Trophoblast cell (in vitro differentiated cells and primary cell): ENCODE measurements at regions not wholly inside any gene's neighbourhood (a gene's known extent, or its start where the extent isn't known, plus 50 kb on each side); places are given as distances from the start of the nearest gene placed in this dataset.

Experiments used
- DNase-seq, 2 donors: peaks; one replicate each; pipeline ENCODE4 v3.0.0-alpha.2; 2016
- H2AFZ ChIP-seq: 2 replicates; pipeline ENCODE4 v1.6.1; 2013; ENCODE audit warnings: low read length, moderate library complexity, mild to moderate bottlenecking; ENCODE audit not compliant: insufficient read depth, poor library complexity
- H2AK5ac ChIP-seq: 2 replicates; pipeline ENCODE4 v1.6.1; 2013; ENCODE audit warnings: mild to moderate bottlenecking, low read length
- H2BK120ac ChIP-seq: 2 replicates; pipeline ENCODE4 v1.6.1; 2013; ENCODE audit warnings: low read length, mild to moderate bottlenecking, moderate library complexity; ENCODE audit not compliant: insufficient read depth, poor library complexity
- H2BK12ac ChIP-seq: 2 replicates; pipeline ENCODE4 v1.6.1; 2013; ENCODE audit warnings: mild to moderate bottlenecking, low read length, moderate library complexity
- H2BK5ac ChIP-seq: 2 replicates; pipeline ENCODE4 v1.6.1; 2013; ENCODE audit warnings: low read length, low read depth, moderate library complexity, mild to moderate bottlenecking; ENCODE audit not compliant: poor library complexity
- H3K14ac ChIP-seq: 2 replicates; pipeline ENCODE4 v1.6.1; 2013; ENCODE audit warnings: mild to moderate bottlenecking, low read length
- H3K18ac ChIP-seq: 2 replicates; pipeline ENCODE4 v1.6.1; 2013; ENCODE audit warnings: mild to moderate bottlenecking, low read length
- H3K23ac ChIP-seq: 2 replicates; pipeline ENCODE4 v1.6.1; 2013; ENCODE audit warnings: low read length
- H3K27ac ChIP-seq: 2 replicates; pipeline ENCODE4 v1.5.1; 2013; ENCODE audit warnings: low read depth, mild to moderate bottlenecking, inconsistent platforms, low read length, moderate library complexity
- H3K27me3 ChIP-seq: 2 replicates; pipeline ENCODE4 v1.6.1; 2013; ENCODE audit warnings: inconsistent platforms, mild to moderate bottlenecking, low read length, moderate library complexity; ENCODE audit not compliant: insufficient read depth
- H3K36me3 ChIP-seq, 2 experiments: 1 replicate in 1 of 2; 2 replicates in 1 of 2; pipeline ENCODE4 v1.6.1; 2013; ENCODE audit warnings: low read length in 2 of 2, mild to moderate bottlenecking in 2 of 2, moderate library complexity in 1 of 2; ENCODE audit not compliant: insufficient read depth in 2 of 2, control insufficient read depth in 1 of 2
- H3K4ac ChIP-seq: 2 replicates; pipeline ENCODE4 v1.6.1; 2013; ENCODE audit warnings: low read depth, mild to moderate bottlenecking, low read length, moderate library complexity
- H3K4me1 ChIP-seq, 2 experiments: 1 replicate in 1 of 2; 2 replicates in 1 of 2; pipeline ENCODE4 v1.6.1; 2013; ENCODE audit warnings: low read length in 2 of 2, mild to moderate bottlenecking in 2 of 2, moderate library complexity in 1 of 2; ENCODE audit not compliant: insufficient read depth in 2 of 2, control insufficient read depth in 1 of 2
- H3K4me2 ChIP-seq: 2 replicates; pipeline ENCODE4 v1.6.1; 2013; ENCODE audit warnings: inconsistent platforms, mild to moderate bottlenecking, low read length, moderate library complexity
- H3K4me3 ChIP-seq: 2 replicates; pipeline ENCODE4 v1.5.1; 2013; ENCODE audit warnings: mild to moderate bottlenecking, low read depth, low read length, inconsistent platforms
- H3K79me1 ChIP-seq: one replicate; pipeline ENCODE4 v1.6.1; 2013; ENCODE audit warnings: low read length
- H3K79me2 ChIP-seq: 2 replicates; pipeline ENCODE4 v1.6.1; 2013; ENCODE audit warnings: low read length, mild to moderate bottlenecking; ENCODE audit not compliant: control insufficient read depth, insufficient read depth, poor library complexity
- H3K9ac ChIP-seq: 2 replicates; pipeline ENCODE4 v1.6.1; 2013; ENCODE audit warnings: mild to moderate bottlenecking, low read length
- H3K9me3 ChIP-seq: 2 replicates; pipeline ENCODE4 v1.6.1; 2013; ENCODE audit warnings: low read depth, mild to moderate bottlenecking, control low read depth, inconsistent platforms, low read length; ENCODE audit not compliant: insufficient read depth
- H4K12ac ChIP-seq: 2 replicates; pipeline ENCODE4 v1.6.1; 2013; ENCODE audit warnings: low read depth, mild to moderate bottlenecking, low read length, moderate library complexity
- H4K8ac ChIP-seq: 2 replicates; pipeline ENCODE4 v1.6.1; 2013; ENCODE audit warnings: low read depth, mild to moderate bottlenecking, low read length, moderate library complexity
- H4K91ac ChIP-seq: one replicate; pipeline ENCODE4 v1.6.1; 2013; ENCODE audit warnings: low read depth, mild to moderate bottlenecking, low read length, moderate library complexity
- WGBS: extraction: QIAGEN DNeasy Blood & Tissue Kit; methylation state at CpG from one replicate; pipeline ENCODE4 v1.1.7; 2013; ENCODE audit warnings: missing lambda C conversion rate; ENCODE audit not compliant: insufficient read length, insufficient coverage; ENCODE audit errors: extremely low coverage; 5-methylcytosine and 5-hydroxymethylcytosine counted together

- no peak for DNase-seq
- Histone ChIP-seq H3K9ac (no peak overlapping the region), H3K36me3 (no peaks in the 10 kb centered on the region), H2BK5ac (no peak overlapping the region), H3K27ac (no peak overlapping the region), H3K18ac (no peak overlapping the region), H3K4me3 (no peak overlapping the region), H2BK120ac (no peak overlapping the region), H3K23ac (no peak overlapping the region), H3K4ac (no peak overlapping the region), H2BK12ac (no peak overlapping the region), H3K27me3 (no peaks in the 10 kb centered on the region), H3K14ac (no peak overlapping the region), H2AFZ (no peak overlapping the region), H4K91ac (no peak overlapping the region), H3K79me1 (no peaks in the 10 kb centered on the region), H2AK5ac (no peak overlapping the region), H3K79me2 (no peaks in the 10 kb centered on the region), H4K12ac (no peak overlapping the region), H3K4me2 (no peak overlapping the region), H3K4me1 (no peaks in the 10 kb centered on the region), H4K8ac (no peak overlapping the region), H3K9me3 (peaks cover 4% of the 10 kb centered on the region)
- no CpG with 5 or more reads among the region's 10 CpGs for WGBS
These were observed 237.9 kb upstream of the PDE10A start for GRCh38 chr6:165900970-165901369.

GRCh38 chr6:165899611-165900010, 236.6 kb upstream of the PDE10A start:
- no peak overlapping the region for H3K14ac ChIP-seq
- H2BK5ac ChIP-seq: no peak overlapping the region
- H4K12ac ChIP-seq: no peak overlapping the region
- H3K36me3 ChIP-seq: no peaks in the 10 kb centered on the region
- H3K4me1 ChIP-seq: no peaks in the 10 kb centered on the region
- no peaks in the 10 kb centered on the region for H3K27me3 ChIP-seq
- H3K4me3 ChIP-seq: no peak overlapping the region
- no peak overlapping the region for H2BK120ac ChIP-seq
- no peak overlapping the region for H3K4me2 ChIP-seq
- H2AK5ac ChIP-seq: no peak overlapping the region
- H3K27ac ChIP-seq: no peak overlapping the region
- no CpG with 5 or more reads among the region's 6 CpGs for whole genome bisulfite sequencing
- no peak overlapping the region for H3K23ac ChIP-seq
- H3K9ac ChIP-seq: no peak overlapping the region
- no peak overlapping the region for H4K8ac ChIP-seq
- peaks cover 4% of the 10 kb centered on the region for H3K9me3 ChIP-seq
- no peak for DNase-seq
- no peak overlapping the region for H3K4ac ChIP-seq
- no peak overlapping the region for H2BK12ac ChIP-seq
- no peak overlapping the region for H3K18ac ChIP-seq
- no peak overlapping the region for H2AFZ ChIP-seq
- no peak overlapping the region for H4K91ac ChIP-seq
- no peaks in the 10 kb centered on the region for H3K79me2 ChIP-seq
- no peaks in the 10 kb centered on the region for H3K79me1 ChIP-seq

- no peaks in the 10 kb centered on the region for H3K4me1 ChIP-seq
- H3K36me3 ChIP-seq: no peaks in the 10 kb centered on the region
- H3K9me3 ChIP-seq: peaks cover 4% of the 10 kb centered on the region
- no peak overlapping the region for H2BK5ac ChIP-seq
- no peak overlapping the region for H4K8ac ChIP-seq
- no peak overlapping the region for H3K27ac ChIP-seq
- no peak overlapping the region for H3K4me2 ChIP-seq
- H3K9ac ChIP-seq: no peak overlapping the region
- H3K4ac ChIP-seq: no peak overlapping the region
- H3K23ac ChIP-seq: no peak overlapping the region
- H4K91ac ChIP-seq: no peak overlapping the region
- H3K79me2 ChIP-seq: no peaks in the 10 kb centered on the region
- H4K12ac ChIP-seq: no peak overlapping the region
- H3K14ac ChIP-seq: no peak overlapping the region
- no peaks in the 10 kb centered on the region for H3K79me1 ChIP-seq
- H2AFZ ChIP-seq: no peak overlapping the region
- no CpG with 5 or more reads among the region's 10 CpGs for WGBS
- H3K18ac ChIP-seq: no peak overlapping the region
- no peak overlapping the region for H2BK12ac ChIP-seq
- H2AK5ac ChIP-seq: no peak overlapping the region
- DNase-seq: no peak
- no peak overlapping the region for H2BK120ac ChIP-seq
- H3K4me3 ChIP-seq: peak overlapping the region; percentile 31
- H3K27me3 ChIP-seq: no peaks in the 10 kb centered on the region
These were observed 232.6 kb upstream of the PDE10A start for GRCh38 chr6:165895421-165896165.

- DNase-seq: no peak
- Histone ChIP-seq H2BK12ac (no peak overlapping the region), H3K27ac (no peak overlapping the region), H3K4me3 (no peak overlapping the region), H2BK120ac (no peak overlapping the region), H3K4ac (no peak overlapping the region), H3K36me3 (no peaks in the 10 kb centered on the region), H3K4me1 (no peaks in the 10 kb centered on the region), H3K18ac (no peak overlapping the region), H4K8ac (no peak overlapping the region), H3K4me2 (no peak overlapping the region), H4K12ac (no peak overlapping the region), H2AFZ (no peak overlapping the region), H3K9me3 (peaks cover 4% of the 10 kb centered on the region), H2BK5ac (no peak overlapping the region), H2AK5ac (no peak overlapping the region), H3K79me2 (no peaks in the 10 kb centered on the region), H4K91ac (no peak overlapping the region), H3K79me1 (no peaks in the 10 kb centered on the region), H3K9ac (no peak overlapping the region), H3K23ac (no peak overlapping the region), H3K27me3 (no peaks in the 10 kb centered on the region), H3K14ac (no peak overlapping the region)
- WGBS: no CpG with 5 or more reads among the region's 10 CpGs
These were observed 231.3 kb upstream of the PDE10A start for GRCh38 chr6:165894171-165894825.
